ENCODE measurements at regions not wholly inside any gene's neighbourhood (a gene's known extent, or its start where the extent isn't known, plus 50 kb on each side); places are given as distances from the start of the nearest gene placed in this dataset.

DNA sequence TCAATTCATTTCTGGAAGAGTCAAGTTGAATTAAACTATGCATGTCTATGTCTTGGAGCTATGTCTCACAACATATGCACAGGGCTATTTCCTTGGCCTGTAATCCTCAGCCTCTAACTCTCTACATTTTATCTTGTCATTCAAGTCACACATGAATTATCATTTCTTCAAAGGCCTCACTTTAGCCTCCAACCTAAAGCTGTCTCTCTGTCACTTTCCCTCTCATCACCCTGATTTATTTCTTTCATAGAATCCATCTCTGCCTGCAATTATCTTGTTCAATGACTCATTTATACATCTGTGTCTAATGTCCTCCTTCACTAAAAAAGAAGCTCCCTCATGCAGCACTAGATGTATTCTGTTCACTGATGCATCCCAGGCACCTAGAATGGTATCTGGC, 614.2 kb upstream of the REG3G start:
- no peak overlapping the region for H3K27ac Mint-ChIP-seq
- H3K9me3 Mint-ChIP-seq: peaks cover 5% of the 10 kb centered on the region
- ATAC-seq (no peak), DNase-seq (ENCODE audit: low spot score) (no peak)
- H3K4me3 Mint-ChIP-seq: no peak overlapping the region
- H3K4me1 Mint-ChIP-seq: no peaks in the 10 kb centered on the region
- POLR2A ChIA-PET: no interaction called here
- no peak for TF ChIP-seq ZNF121 (CRISPR knock-in tag; IDR thresholded peaks at IDR 0.05)
- TF ChIP-seq CREM (CRISPR knock-in tag; IDR thresholded peaks at IDR 0.05): no peak
- no peak for TF ChIP-seq ZNF219 (CRISPR knock-in tag; IDR thresholded peaks at IDR 0.05; ENCODE audit: borderline replicate concordance)
- no peak for TF ChIP-seq TEAD1 (CRISPR knock-in tag; IDR thresholded peaks at IDR 0.05)
- no peak for TF ChIP-seq NR3C1 (CRISPR knock-in tag; conservative IDR thresholded peaks at IDR 0.05; ENCODE audit: low read depth)
- TF ChIP-seq, protein P1, sequence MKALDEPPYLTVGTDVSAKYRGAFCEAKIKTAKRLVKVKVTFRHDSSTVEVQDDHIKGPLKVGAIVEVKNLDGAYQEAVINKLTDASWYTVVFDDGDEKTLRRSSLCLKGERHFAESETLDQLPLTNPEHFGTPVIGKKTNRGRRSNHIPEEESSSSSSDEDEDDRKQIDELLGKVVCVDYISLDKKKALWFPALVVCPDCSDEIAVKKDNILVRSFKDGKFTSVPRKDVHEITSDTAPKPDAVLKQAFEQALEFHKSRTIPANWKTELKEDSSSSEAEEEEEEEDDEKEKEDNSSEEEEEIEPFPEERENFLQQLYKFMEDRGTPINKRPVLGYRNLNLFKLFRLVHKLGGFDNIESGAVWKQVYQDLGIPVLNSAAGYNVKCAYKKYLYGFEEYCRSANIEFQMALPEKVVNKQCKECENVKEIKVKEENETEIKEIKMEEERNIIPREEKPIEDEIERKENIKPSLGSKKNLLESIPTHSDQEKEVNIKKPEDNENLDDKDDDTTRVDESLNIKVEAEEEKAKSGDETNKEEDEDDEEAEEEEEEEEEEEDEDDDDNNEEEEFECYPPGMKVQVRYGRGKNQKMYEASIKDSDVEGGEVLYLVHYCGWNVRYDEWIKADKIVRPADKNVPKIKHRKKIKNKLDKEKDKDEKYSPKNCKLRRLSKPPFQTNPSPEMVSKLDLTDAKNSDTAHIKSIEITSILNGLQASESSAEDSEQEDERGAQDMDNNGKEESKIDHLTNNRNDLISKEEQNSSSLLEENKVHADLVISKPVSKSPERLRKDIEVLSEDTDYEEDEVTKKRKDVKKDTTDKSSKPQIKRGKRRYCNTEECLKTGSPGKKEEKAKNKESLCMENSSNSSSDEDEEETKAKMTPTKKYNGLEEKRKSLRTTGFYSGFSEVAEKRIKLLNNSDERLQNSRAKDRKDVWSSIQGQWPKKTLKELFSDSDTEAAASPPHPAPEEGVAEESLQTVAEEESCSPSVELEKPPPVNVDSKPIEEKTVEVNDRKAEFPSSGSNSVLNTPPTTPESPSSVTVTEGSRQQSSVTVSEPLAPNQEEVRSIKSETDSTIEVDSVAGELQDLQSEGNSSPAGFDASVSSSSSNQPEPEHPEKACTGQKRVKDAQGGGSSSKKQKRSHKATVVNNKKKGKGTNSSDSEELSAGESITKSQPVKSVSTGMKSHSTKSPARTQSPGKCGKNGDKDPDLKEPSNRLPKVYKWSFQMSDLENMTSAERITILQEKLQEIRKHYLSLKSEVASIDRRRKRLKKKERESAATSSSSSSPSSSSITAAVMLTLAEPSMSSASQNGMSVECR (CRISPR knock-in tag; IDR thresholded peaks at IDR 0.05; ENCODE audit: borderline replicate concordance): no peak
- no peak for TF ChIP-seq ZNF416 (CRISPR knock-in tag; IDR thresholded peaks at IDR 0.05)
- TF ChIP-seq, protein P2, sequence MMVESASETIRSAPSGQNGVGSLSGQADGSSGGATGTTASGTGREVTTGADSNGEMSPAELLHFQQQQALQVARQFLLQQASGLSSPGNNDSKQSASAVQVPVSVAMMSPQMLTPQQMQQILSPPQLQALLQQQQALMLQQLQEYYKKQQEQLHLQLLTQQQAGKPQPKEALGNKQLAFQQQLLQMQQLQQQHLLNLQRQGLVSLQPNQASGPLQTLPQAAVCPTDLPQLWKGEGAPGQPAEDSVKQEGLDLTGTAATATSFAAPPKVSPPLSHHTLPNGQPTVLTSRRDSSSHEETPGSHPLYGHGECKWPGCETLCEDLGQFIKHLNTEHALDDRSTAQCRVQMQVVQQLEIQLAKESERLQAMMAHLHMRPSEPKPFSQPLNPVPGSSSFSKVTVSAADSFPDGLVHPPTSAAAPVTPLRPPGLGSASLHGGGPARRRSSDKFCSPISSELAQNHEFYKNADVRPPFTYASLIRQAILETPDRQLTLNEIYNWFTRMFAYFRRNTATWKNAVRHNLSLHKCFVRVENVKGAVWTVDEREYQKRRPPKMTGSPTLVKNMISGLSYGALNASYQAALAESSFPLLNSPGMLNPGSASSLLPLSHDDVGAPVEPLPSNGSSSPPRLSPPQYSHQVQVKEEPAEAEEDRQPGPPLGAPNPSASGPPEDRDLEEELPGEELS (CRISPR knock-in tag; IDR thresholded peaks at IDR 0.05): no peak
- TF ChIP-seq, protein P3, sequence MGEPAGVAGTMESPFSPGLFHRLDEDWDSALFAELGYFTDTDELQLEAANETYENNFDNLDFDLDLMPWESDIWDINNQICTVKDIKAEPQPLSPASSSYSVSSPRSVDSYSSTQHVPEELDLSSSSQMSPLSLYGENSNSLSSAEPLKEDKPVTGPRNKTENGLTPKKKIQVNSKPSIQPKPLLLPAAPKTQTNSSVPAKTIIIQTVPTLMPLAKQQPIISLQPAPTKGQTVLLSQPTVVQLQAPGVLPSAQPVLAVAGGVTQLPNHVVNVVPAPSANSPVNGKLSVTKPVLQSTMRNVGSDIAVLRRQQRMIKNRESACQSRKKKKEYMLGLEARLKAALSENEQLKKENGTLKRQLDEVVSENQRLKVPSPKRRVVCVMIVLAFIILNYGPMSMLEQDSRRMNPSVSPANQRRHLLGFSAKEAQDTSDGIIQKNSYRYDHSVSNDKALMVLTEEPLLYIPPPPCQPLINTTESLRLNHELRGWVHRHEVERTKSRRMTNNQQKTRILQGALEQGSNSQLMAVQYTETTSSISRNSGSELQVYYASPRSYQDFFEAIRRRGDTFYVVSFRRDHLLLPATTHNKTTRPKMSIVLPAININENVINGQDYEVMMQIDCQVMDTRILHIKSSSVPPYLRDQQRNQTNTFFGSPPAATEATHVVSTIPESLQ (CRISPR knock-in tag; IDR thresholded peaks at IDR 0.05): no peak
- TF ChIP-seq CBFB (CRISPR knock-in tag; IDR thresholded peaks at IDR 0.05; ENCODE audit: low read depth): no peak
- H3K36me3 Mint-ChIP-seq: no peaks in the 10 kb centered on the region
- H3K27me3 Mint-ChIP-seq (ENCODE audit: low read depth): no peaks in the 10 kb centered on the region
- CTCF ChIA-PET: no interaction called here

DNA sequence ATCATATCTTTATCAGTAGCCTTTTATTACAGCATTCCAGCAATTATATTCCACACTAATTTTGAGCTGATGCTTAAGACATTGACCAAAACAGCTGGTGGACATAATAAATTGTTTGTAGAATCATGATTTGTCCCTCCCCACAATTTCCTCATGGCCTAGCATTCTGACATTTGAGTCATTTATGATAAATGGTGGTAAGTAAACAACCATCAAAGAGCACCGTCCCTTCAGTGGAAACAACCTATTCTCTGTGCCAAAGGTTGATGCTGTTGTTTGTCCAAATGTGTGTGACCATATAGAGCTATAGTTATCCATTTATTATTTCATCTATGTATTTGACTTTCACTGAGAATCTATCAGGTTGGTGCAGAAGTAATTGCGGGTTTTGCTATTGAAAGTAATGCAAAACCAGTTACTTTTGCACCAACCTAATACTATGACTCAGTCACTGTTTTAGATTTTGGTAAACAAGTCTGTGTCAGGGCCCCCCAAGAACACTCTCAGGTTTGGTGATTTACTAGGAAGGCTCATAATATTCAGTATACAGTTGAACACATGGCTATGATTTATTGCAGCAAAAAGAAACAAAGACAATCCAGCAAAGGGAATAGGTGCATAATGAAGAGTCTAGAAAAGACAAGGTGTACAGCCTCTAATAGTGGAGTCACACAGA, 608.7 kb upstream of the REG3G start:
- DNase-seq (ENCODE audit: low spot score): no peak
- ChIA-PET CTCF (no interaction called here), POLR2A (no interaction called here)
- no peaks in the 10 kb centered on the region for H3K36me3 Mint-ChIP-seq
- no peak overlapping the region for H3K27ac Mint-ChIP-seq
- H3K9me3 Mint-ChIP-seq: peaks cover 5% of the 10 kb centered on the region
- H3K27me3 Mint-ChIP-seq (ENCODE audit: low read depth): no peaks in the 10 kb centered on the region
- H3K4me3 Mint-ChIP-seq: no peak overlapping the region
- no peak for ATAC-seq
- H3K4me1 Mint-ChIP-seq: no peaks in the 10 kb centered on the region
- TF ChIP-seq ZNF263 (CRISPR knock-in tag; IDR thresholded peaks at IDR 0.05; ENCODE audit: low read depth) (no peak), TEAD1 (CRISPR knock-in tag; IDR thresholded peaks at IDR 0.05) (no peak), TP53 (CRISPR knock-in tag; IDR thresholded peaks at IDR 0.05) (no peak), TEAD4 (CRISPR knock-in tag; IDR thresholded peaks at IDR 0.05) (no peak), FOXJ3 (CRISPR knock-in tag; IDR thresholded peaks at IDR 0.05; ENCODE audit: borderline replicate concordance) (no peak), ELF4 (CRISPR knock-in tag; IDR thresholded peaks at IDR 0.05; ENCODE audit: low read depth) (no peak), OVOL2 (CRISPR knock-in tag; IDR thresholded peaks at IDR 0.05; ENCODE audit: borderline replicate concordance) (no peak), EMX1 (CRISPR knock-in tag; IDR thresholded peaks at IDR 0.05) (no peak)
- TF ChIP-seq, protein P4, sequence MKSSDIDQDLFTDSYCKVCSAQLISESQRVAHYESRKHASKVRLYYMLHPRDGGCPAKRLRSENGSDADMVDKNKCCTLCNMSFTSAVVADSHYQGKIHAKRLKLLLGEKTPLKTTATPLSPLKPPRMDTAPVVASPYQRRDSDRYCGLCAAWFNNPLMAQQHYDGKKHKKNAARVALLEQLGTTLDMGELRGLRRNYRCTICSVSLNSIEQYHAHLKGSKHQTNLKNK (CRISPR knock-in tag; IDR thresholded peaks at IDR 0.05): no peak
- TF ChIP-seq, protein P5, sequence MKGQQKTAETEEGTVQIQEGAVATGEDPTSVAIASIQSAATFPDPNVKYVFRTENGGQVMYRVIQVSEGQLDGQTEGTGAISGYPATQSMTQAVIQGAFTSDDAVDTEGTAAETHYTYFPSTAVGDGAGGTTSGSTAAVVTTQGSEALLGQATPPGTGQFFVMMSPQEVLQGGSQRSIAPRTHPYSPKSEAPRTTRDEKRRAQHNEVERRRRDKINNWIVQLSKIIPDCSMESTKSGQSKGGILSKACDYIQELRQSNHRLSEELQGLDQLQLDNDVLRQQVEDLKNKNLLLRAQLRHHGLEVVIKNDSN (CRISPR knock-in tag; IDR thresholded peaks at IDR 0.05): no peak
- TF ChIP-seq, protein P2 (CRISPR knock-in tag; IDR thresholded peaks at IDR 0.05): no peak
- TF ChIP-seq, protein P6, sequence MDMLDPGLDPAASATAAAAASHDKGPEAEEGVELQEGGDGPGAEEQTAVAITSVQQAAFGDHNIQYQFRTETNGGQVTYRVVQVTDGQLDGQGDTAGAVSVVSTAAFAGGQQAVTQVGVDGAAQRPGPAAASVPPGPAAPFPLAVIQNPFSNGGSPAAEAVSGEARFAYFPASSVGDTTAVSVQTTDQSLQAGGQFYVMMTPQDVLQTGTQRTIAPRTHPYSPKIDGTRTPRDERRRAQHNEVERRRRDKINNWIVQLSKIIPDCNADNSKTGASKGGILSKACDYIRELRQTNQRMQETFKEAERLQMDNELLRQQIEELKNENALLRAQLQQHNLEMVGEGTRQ (CRISPR knock-in tag; IDR thresholded peaks at IDR 0.05): no peak
- TF ChIP-seq, protein P7, sequence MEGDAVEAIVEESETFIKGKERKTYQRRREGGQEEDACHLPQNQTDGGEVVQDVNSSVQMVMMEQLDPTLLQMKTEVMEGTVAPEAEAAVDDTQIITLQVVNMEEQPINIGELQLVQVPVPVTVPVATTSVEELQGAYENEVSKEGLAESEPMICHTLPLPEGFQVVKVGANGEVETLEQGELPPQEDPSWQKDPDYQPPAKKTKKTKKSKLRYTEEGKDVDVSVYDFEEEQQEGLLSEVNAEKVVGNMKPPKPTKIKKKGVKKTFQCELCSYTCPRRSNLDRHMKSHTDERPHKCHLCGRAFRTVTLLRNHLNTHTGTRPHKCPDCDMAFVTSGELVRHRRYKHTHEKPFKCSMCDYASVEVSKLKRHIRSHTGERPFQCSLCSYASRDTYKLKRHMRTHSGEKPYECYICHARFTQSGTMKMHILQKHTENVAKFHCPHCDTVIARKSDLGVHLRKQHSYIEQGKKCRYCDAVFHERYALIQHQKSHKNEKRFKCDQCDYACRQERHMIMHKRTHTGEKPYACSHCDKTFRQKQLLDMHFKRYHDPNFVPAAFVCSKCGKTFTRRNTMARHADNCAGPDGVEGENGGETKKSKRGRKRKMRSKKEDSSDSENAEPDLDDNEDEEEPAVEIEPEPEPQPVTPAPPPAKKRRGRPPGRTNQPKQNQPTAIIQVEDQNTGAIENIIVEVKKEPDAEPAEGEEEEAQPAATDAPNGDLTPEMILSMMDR (IDR thresholded peaks at IDR 0.05): no peak
